ENCODE measurements at regions not wholly inside any gene's neighbourhood (a gene's known extent, or its start where the extent isn't known, plus 50 kb on each side); places are given as distances from the start of the nearest gene placed in this dataset.

DNA sequence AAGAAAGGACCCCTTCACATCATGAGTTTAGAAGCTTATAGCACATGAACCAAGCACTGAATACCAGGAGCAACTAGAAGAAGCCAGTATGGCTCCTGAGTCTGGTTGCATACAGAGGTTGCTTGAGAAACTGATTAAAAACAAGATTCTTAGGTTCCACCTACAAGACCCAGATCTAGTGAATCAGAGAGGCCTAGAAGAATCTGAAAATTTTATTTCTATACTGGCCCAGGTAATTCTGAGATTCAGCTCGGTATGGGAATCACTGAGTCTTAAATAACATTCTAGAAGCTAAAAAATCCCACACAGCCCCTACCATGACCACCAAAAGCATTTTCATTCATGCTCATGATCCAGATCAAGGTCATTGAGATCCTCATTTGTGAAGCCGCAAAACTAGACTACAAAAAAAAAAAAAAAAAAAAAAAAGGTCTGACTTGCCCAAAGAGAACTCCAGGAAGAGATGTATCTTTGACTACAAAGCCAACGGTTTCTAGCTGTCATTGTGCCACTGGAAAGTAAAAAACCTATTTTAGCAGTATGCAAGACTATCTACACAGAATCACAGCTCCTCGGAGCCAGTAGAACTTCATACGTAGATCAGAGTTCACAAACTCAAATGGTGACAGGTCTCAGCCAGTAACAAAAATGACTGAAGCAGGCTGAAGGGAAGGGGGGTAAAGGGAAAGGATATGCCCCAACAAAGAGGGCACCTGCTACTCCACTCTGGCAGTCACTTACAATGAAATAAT is 168.4 kb upstream of the EGLN3 start:
- DNase-seq: no peak
- TF ChIP-seq, protein P1, sequence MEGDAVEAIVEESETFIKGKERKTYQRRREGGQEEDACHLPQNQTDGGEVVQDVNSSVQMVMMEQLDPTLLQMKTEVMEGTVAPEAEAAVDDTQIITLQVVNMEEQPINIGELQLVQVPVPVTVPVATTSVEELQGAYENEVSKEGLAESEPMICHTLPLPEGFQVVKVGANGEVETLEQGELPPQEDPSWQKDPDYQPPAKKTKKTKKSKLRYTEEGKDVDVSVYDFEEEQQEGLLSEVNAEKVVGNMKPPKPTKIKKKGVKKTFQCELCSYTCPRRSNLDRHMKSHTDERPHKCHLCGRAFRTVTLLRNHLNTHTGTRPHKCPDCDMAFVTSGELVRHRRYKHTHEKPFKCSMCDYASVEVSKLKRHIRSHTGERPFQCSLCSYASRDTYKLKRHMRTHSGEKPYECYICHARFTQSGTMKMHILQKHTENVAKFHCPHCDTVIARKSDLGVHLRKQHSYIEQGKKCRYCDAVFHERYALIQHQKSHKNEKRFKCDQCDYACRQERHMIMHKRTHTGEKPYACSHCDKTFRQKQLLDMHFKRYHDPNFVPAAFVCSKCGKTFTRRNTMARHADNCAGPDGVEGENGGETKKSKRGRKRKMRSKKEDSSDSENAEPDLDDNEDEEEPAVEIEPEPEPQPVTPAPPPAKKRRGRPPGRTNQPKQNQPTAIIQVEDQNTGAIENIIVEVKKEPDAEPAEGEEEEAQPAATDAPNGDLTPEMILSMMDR (IDR thresholded peaks at IDR 0.05): no peak
- TF ChIP-seq EZH2 (IDR thresholded peaks at IDR 0.05; ENCODE audit: borderline replicate concordance, insufficient read depth, low read depth, low read length, poor library complexity, severe bottlenecking): no peak
- Histone ChIP-seq H3K27me3 (replicated peaks in 1 of 4; ENCODE audit: control extremely low read depth in 1 of 4, control insufficient read depth in 3 of 4, insufficient read depth in 4 of 4, low read length in 3 of 4) (no peaks in the 10 kb centered on the region), H3K4me3 (ENCODE audit: control extremely low read depth in 1 of 5, extremely low read depth in 1 of 5, insufficient read depth in 1 of 5, low read depth in 2 of 5, low read length in 4 of 5) (no peak overlapping the region), H3K4me1 (ENCODE audit: control insufficient read depth in 2 of 2, insufficient read depth in 2 of 2, low read length in 2 of 2) (no peaks in the 10 kb centered on the region), H3K36me3 (replicated peaks in 1 of 2; ENCODE audit: control extremely low read depth in 1 of 2, control insufficient read depth in 1 of 2, extremely low read depth in 1 of 2, insufficient read depth in 2 of 2, low read length in 1 of 2) (no peaks in the 10 kb centered on the region), H2AFZ (ENCODE audit: insufficient read depth, low read depth, low read length, poor library complexity, severe bottlenecking) (no peak overlapping the region), H3K79me2 (ENCODE audit: control insufficient read depth, insufficient read depth, low read length) (no peaks in the 10 kb centered on the region), H3K4me2 (replicated peaks; ENCODE audit: low read depth, low read length, poor library complexity, severe bottlenecking) (no peak overlapping the region), H3K9ac (ENCODE audit: low read length) (no peak overlapping the region), H3K27ac (ENCODE audit: low read length in 2 of 2) (no peak overlapping the region), H4K20me1 (ENCODE audit: control insufficient read depth, insufficient read depth, low read length, poor library complexity, severe bottlenecking) (no peaks in the 10 kb centered on the region), H3K9me3 (ENCODE audit: control extremely low read depth in 1 of 3, control insufficient read depth in 2 of 3, insufficient read depth in 1 of 3, low read length in 2 of 3) (no peaks in the 10 kb centered on the region)
- CTCF ChIA-PET: no interaction called here
- H3K27ac Mint-ChIP-seq: no peak overlapping the region
- no peak overlapping the region for H3K4me3 Mint-ChIP-seq
- H3K9me3 Mint-ChIP-seq (ENCODE audit: insufficient read depth): peaks cover 4% of the 10 kb centered on the region
- H3K27me3 Mint-ChIP-seq: no peaks in the 10 kb centered on the region
- 100% methylated on average over 2 of the region's 5 CpGs for WGBS (ENCODE audit: insufficient coverage)
- intact Hi-C loops (cut with micrococcal nuclease): no loop called here
- no peak for ATAC-seq (ENCODE audit: low read depth)
- no peaks in the 10 kb centered on the region for H3K4me1 Mint-ChIP-seq
- POLR2A ChIA-PET: no interaction called here

DNA sequence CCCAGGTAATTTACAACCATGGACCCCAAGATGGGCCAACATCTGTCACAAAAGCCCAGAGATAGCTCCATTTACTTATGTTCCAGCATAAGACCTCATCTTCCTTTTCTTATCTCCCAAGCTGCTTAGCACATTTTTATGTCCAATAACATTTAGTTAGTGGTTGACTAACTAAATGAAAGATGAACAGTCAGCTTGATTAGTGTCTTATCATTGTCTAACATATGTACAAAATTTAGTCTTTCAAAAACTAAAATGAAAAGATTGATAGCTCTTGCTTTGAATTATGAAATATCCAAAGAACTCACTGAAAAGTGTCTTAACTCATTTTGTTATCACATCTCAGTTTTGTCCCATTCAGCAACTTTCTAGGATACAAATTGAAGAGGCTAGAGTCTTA is 163.1 kb upstream of the EGLN3 start:
- CTCF ChIA-PET: no interaction called here
- intact Hi-C loops (cut with micrococcal nuclease): no loop called here
- TF ChIP-seq, protein P1 (IDR thresholded peaks at IDR 0.05): no peak
- no peak for TF ChIP-seq EZH2 (IDR thresholded peaks at IDR 0.05; ENCODE audit: borderline replicate concordance, insufficient read depth, low read depth, low read length, poor library complexity, severe bottlenecking)
- Histone ChIP-seq H3K4me2 (replicated peaks; ENCODE audit: low read depth, low read length, poor library complexity, severe bottlenecking) (no peak overlapping the region), H3K9ac (ENCODE audit: low read length) (no peak overlapping the region), H3K27ac (ENCODE audit: low read length in 2 of 2) (no peak overlapping the region), H4K20me1 (ENCODE audit: control insufficient read depth, insufficient read depth, low read length, poor library complexity, severe bottlenecking) (no peaks in the 10 kb centered on the region), H3K79me2 (ENCODE audit: control insufficient read depth, insufficient read depth, low read length) (no peaks in the 10 kb centered on the region), H3K36me3 (replicated peaks in 1 of 2; ENCODE audit: control extremely low read depth in 1 of 2, control insufficient read depth in 1 of 2, extremely low read depth in 1 of 2, insufficient read depth in 2 of 2, low read length in 1 of 2) (no peaks in the 10 kb centered on the region), H3K27me3 (replicated peaks in 1 of 4; ENCODE audit: control extremely low read depth in 1 of 4, control insufficient read depth in 3 of 4, insufficient read depth in 4 of 4, low read length in 3 of 4) (no peaks in the 10 kb centered on the region), H3K9me3 (ENCODE audit: control extremely low read depth in 1 of 3, control insufficient read depth in 2 of 3, insufficient read depth in 1 of 3, low read length in 2 of 3) (no peaks in the 10 kb centered on the region), H2AFZ (ENCODE audit: insufficient read depth, low read depth, low read length, poor library complexity, severe bottlenecking) (no peak overlapping the region), H3K4me3 (ENCODE audit: control extremely low read depth in 1 of 5, extremely low read depth in 1 of 5, insufficient read depth in 1 of 5, low read depth in 2 of 5, low read length in 4 of 5) (no peak overlapping the region), H3K4me1 (ENCODE audit: control insufficient read depth in 2 of 2, insufficient read depth in 2 of 2, low read length in 2 of 2) (no peaks in the 10 kb centered on the region)
- no peak overlapping the region for H3K4me3 Mint-ChIP-seq
- no peaks in the 10 kb centered on the region for H3K4me1 Mint-ChIP-seq
- no peak for ATAC-seq (ENCODE audit: low read depth)
- H3K9me3 Mint-ChIP-seq (ENCODE audit: insufficient read depth): peaks cover 4% of the 10 kb centered on the region
- POLR2A ChIA-PET: no interaction called here
- peaks cover 10% of the 10 kb centered on the region for H3K27me3 Mint-ChIP-seq
- H3K27ac Mint-ChIP-seq: no peak overlapping the region
- DNase-seq: no peak
